Neural cell (in vitro differentiated cells): ENCODE measurements at regions not wholly inside any gene's neighbourhood (a gene's known extent, or its start where the extent isn't known, plus 50 kb on each side); places are given as distances from the start of the nearest gene placed in this dataset.

Source experiments
- H2AFZ ChIP-seq: fragments of 200-600, 300-800 bp; sonication (generic), shearing (Covaris generic); 2 replicates; pipeline ENCODE4 v1.6.0; 2014; ENCODE audit warnings: low read depth, mild to moderate bottlenecking, antibody characterized with exemption, low read length, moderate library complexity
- H3F3A ChIP-seq: fragments of 200-600 bp; shearing (Covaris generic); 2 replicates; pipeline ENCODE4 v1.6.1; 2016; ENCODE audit warnings: mild to moderate bottlenecking, moderate library complexity, mixed read lengths, antibody characterized with exemption, low read length; ENCODE audit not compliant: insufficient read depth, poor library complexity, severe bottlenecking
- H3K27ac ChIP-seq: fragments of 200-600, 300-800 bp; sonication (generic), shearing (Covaris generic); 2 replicates; pipeline ENCODE4 v1.5.1; 2014; ENCODE audit warnings: mild to moderate bottlenecking, low read length, moderate library complexity
- H3K27me3 ChIP-seq: fragments of 300-800, 200-600 bp; sonication (generic), shearing (Covaris generic); 2 replicates; pipeline ENCODE4 v1.6.0; 2014; ENCODE audit warnings: mild to moderate bottlenecking, low read depth, low read length, moderate library complexity; ENCODE audit not compliant: insufficient read depth
- H3K36me3 ChIP-seq: fragments of 300-800, 200-600 bp; sonication (generic), shearing (Covaris generic); 2 replicates; pipeline ENCODE4 v1.5.1; 2014; ENCODE audit warnings: mild to moderate bottlenecking, antibody characterized with exemption, low read length, moderate library complexity; ENCODE audit not compliant: insufficient read depth
- H3K4me2 ChIP-seq: fragments of 300-800, 200-600 bp; sonication (generic), shearing (Covaris generic); 2 replicates; pipeline ENCODE4 v1.6.0; 2014; ENCODE audit warnings: mild to moderate bottlenecking, low read length
- H3K4me3 ChIP-seq: fragments of 300-800, 200-600 bp; sonication (generic), shearing (Covaris generic); 2 replicates; pipeline ENCODE4 v1.5.1; 2014; ENCODE audit warnings: mild to moderate bottlenecking, low read length, moderate library complexity
- H3K79me2 ChIP-seq: fragments of 200-600 bp; shearing (Covaris generic); replicated peaks from 2 replicates; pipeline ENCODE4 v1.6.0; 2014; ENCODE audit warnings: mild to moderate bottlenecking, low read length, moderate library complexity; ENCODE audit not compliant: insufficient read depth
- H3K9ac ChIP-seq: fragments of 300-800, 200-600 bp; sonication (generic), shearing (Covaris generic); 2 replicates; pipeline ENCODE4 v1.6.1; 2016; ENCODE audit warnings: mild to moderate bottlenecking, low read length, mixed read lengths
- H3K9me2 ChIP-seq: fragments of 200-600 bp; shearing (Covaris generic); 2 replicates; pipeline ENCODE4 v1.6.1; 2016; ENCODE audit warnings: mild to moderate bottlenecking, low read length, mixed read lengths; ENCODE audit not compliant: insufficient read depth
- H3K9me3 ChIP-seq: fragments of 200-600, 300-800 bp; sonication (generic), shearing (Covaris generic); 2 replicates; pipeline ENCODE4 v1.6.1; 2016; ENCODE audit warnings: mild to moderate bottlenecking, mixed run types, low read length, moderate library complexity, mixed read lengths
- H4K20me1 ChIP-seq: fragments of 200-600 bp; shearing (Covaris generic); 2 replicates; pipeline ENCODE4 v1.6.1; 2016; ENCODE audit warnings: mild to moderate bottlenecking, mixed run types; ENCODE audit not compliant: insufficient read depth
- EP300 ChIP-seq: fragments of 450-650 bp; conservative IDR thresholded peaks from 2 replicates; pipeline ENCODE4 v1.6.1; 2014; ENCODE audit warnings: antibody characterized with exemption, mild to moderate bottlenecking, moderate library complexity; ENCODE audit not compliant: poor library complexity, severe bottlenecking
- EZH2 ChIP-seq: fragments of 200-600, 300-800 bp; shearing (Covaris generic), sonication (generic); IDR thresholded peaks from 2 replicates; pipeline ENCODE4 v1.6.1; 2014; ENCODE audit warnings: antibody characterized with exemption, low read length, borderline replicate concordance, mild to moderate bottlenecking; ENCODE audit not compliant: insufficient read depth, poor library complexity, severe bottlenecking
- MXI1 ChIP-seq: fragments of 450-650 bp; conservative IDR thresholded peaks from 2 replicates; pipeline ENCODE4 v1.6.1; 2014; ENCODE audit warnings: antibody characterized with exemption, mild to moderate bottlenecking; ENCODE audit not compliant: poor library complexity, severe bottlenecking
- POLR2AphosphoS5 ChIP-seq: IDR thresholded peaks from 2 replicates; pipeline ENCODE4 v1.6.1; 2012
- RAD21 ChIP-seq: fragments of 450-650 bp; conservative IDR thresholded peaks from 2 replicates; pipeline ENCODE4 v1.6.1; 2014; ENCODE audit warnings: antibody characterized with exemption, mild to moderate bottlenecking, moderate library complexity
- SMC3 ChIP-seq: fragments of 450-650 bp; conservative IDR thresholded peaks from 2 replicates; pipeline ENCODE4 v1.6.1; 2014; ENCODE audit warnings: antibody characterized with exemption, mild to moderate bottlenecking, moderate library complexity; ENCODE audit not compliant: poor library complexity
- TAF1 ChIP-seq: IDR thresholded peaks from 2 replicates; pipeline ENCODE4 v1.6.1; 2012; ENCODE audit warnings: low read depth
- TF ChIP-seq, protein P1 (sequence below): fragments of 450-650 bp; IDR thresholded peaks from 2 replicates; pipeline ENCODE4 v1.5.1; 2014; ENCODE audit warnings: antibody characterized with exemption, mild to moderate bottlenecking, moderate library complexity; ENCODE audit not compliant: poor library complexity, severe bottlenecking
- TF ChIP-seq, protein P2 (sequence below): IDR thresholded peaks from 2 replicates; pipeline ENCODE4 v1.6.1; 2012; ENCODE audit warnings: borderline replicate concordance

- no peaks in the 10 kb centered on the region for H4K20me1 ChIP-seq
- no peaks in the 10 kb centered on the region for H3K9me2 ChIP-seq
- H3K79me2 ChIP-seq = no peaks in the 10 kb centered on the region
- H3K36me3 ChIP-seq = no peaks in the 10 kb centered on the region
- H2AFZ ChIP-seq = no peak overlapping the region
- H3K9ac ChIP-seq = no peak overlapping the region
- TF ChIP-seq POLR2AphosphoS5 = no peak
- TF ChIP-seq SMC3 = no peak
- no peak for TF ChIP-seq RAD21
- TF ChIP-seq, protein P1, sequence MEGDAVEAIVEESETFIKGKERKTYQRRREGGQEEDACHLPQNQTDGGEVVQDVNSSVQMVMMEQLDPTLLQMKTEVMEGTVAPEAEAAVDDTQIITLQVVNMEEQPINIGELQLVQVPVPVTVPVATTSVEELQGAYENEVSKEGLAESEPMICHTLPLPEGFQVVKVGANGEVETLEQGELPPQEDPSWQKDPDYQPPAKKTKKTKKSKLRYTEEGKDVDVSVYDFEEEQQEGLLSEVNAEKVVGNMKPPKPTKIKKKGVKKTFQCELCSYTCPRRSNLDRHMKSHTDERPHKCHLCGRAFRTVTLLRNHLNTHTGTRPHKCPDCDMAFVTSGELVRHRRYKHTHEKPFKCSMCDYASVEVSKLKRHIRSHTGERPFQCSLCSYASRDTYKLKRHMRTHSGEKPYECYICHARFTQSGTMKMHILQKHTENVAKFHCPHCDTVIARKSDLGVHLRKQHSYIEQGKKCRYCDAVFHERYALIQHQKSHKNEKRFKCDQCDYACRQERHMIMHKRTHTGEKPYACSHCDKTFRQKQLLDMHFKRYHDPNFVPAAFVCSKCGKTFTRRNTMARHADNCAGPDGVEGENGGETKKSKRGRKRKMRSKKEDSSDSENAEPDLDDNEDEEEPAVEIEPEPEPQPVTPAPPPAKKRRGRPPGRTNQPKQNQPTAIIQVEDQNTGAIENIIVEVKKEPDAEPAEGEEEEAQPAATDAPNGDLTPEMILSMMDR = no peak
- no peak for TF ChIP-seq TAF1
- no peak overlapping the region for H3K4me2 ChIP-seq
- no peak overlapping the region for H3K4me3 ChIP-seq
- H3K27ac ChIP-seq = no peak overlapping the region
- no peaks in the 10 kb centered on the region for H3K9me3 ChIP-seq
- no peaks in the 10 kb centered on the region for H3K27me3 ChIP-seq
- H3F3A ChIP-seq = no peaks in the 10 kb centered on the region
Measured at GRCh38 chr2:2681085-2681484, 350.0 kb upstream of the MYT1L start.

DNA sequence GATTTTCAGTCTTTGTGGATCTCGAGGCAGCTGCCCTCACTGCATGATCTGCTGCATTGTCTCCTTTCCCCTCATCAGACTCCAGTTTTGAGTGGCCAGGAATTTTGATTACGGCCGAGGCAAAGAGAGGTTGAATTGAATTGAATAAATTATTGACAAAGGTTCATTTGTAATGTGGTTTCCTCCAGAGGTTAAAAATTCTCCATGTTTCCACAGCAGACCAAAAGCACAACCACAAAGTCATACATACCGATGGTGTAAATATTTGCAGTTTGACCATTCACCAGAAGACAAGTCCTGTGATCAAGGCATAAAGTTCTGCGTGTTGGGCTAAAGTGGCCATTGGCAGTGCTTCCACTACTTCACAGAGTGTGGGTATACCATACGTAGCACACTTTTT is 343.8 kb upstream of the MYT1L start:
- H3K9me2 ChIP-seq = no peaks in the 10 kb centered on the region
- H3K79me2 ChIP-seq = no peaks in the 10 kb centered on the region
- TF ChIP-seq EZH2 (no peak), EP300 (no peak), SMC3 (no peak), POLR2AphosphoS5 (no peak), RAD21 (no peak), TAF1 (no peak), MXI1 (no peak)
- TF ChIP-seq, protein P2, sequence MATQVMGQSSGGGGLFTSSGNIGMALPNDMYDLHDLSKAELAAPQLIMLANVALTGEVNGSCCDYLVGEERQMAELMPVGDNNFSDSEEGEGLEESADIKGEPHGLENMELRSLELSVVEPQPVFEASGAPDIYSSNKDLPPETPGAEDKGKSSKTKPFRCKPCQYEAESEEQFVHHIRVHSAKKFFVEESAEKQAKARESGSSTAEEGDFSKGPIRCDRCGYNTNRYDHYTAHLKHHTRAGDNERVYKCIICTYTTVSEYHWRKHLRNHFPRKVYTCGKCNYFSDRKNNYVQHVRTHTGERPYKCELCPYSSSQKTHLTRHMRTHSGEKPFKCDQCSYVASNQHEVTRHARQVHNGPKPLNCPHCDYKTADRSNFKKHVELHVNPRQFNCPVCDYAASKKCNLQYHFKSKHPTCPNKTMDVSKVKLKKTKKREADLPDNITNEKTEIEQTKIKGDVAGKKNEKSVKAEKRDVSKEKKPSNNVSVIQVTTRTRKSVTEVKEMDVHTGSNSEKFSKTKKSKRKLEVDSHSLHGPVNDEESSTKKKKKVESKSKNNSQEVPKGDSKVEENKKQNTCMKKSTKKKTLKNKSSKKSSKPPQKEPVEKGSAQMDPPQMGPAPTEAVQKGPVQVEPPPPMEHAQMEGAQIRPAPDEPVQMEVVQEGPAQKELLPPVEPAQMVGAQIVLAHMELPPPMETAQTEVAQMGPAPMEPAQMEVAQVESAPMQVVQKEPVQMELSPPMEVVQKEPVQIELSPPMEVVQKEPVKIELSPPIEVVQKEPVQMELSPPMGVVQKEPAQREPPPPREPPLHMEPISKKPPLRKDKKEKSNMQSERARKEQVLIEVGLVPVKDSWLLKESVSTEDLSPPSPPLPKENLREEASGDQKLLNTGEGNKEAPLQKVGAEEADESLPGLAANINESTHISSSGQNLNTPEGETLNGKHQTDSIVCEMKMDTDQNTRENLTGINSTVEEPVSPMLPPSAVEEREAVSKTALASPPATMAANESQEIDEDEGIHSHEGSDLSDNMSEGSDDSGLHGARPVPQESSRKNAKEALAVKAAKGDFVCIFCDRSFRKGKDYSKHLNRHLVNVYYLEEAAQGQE = no peak
- TF ChIP-seq, protein P1 = no peak
- no peaks in the 10 kb centered on the region for H3K9me3 ChIP-seq
- H3K36me3 ChIP-seq = no peaks in the 10 kb centered on the region
- no peak overlapping the region for H3K4me2 ChIP-seq
- no peak overlapping the region for H2AFZ ChIP-seq
- H3K9ac ChIP-seq = no peak overlapping the region
- no peaks in the 10 kb centered on the region for H4K20me1 ChIP-seq
- no peaks in the 10 kb centered on the region for H3F3A ChIP-seq
- no peak overlapping the region for H3K4me3 ChIP-seq
- H3K27me3 ChIP-seq = no peaks in the 10 kb centered on the region
- H3K27ac ChIP-seq = no peak overlapping the region
